ENCODE measurements at regions not wholly inside any gene's neighbourhood (a gene's known extent, or its start where the extent isn't known, plus 50 kb on each side); places are given as distances from the start of the nearest gene placed in this dataset.

GRCh38 chr18:54100920-54101470 is 123.5 kb downstream of the MBD2 start:
- Histone ChIP-seq H3K27ac (ENCODE audit: low read depth, low read length) (no peak overlapping the region), H3K36me3 (ENCODE audit: control insufficient read depth, insufficient read depth, low read length) (no peaks in the 10 kb centered on the region), H3K4me1 (ENCODE audit: control insufficient read depth, insufficient read depth, low read length) (no peaks in the 10 kb centered on the region), H3K9me3 (ENCODE audit: control insufficient read depth, insufficient read depth, low read depth, low read length) (no peaks in the 10 kb centered on the region), H3K4me3 (ENCODE audit: low read depth, low read length) (no peak overlapping the region), H3K9ac (ENCODE audit: low read length) (no peak overlapping the region), H3K27me3 (ENCODE audit: control insufficient read depth, insufficient read depth, low read length) (no peaks in the 10 kb centered on the region)

- Histone ChIP-seq H3K27me3 (ENCODE audit: control insufficient read depth, insufficient read depth, low read length) (no peaks in the 10 kb centered on the region), H3K9ac (ENCODE audit: low read length) (no peak overlapping the region), H3K36me3 (ENCODE audit: control insufficient read depth, insufficient read depth, low read length) (no peaks in the 10 kb centered on the region), H3K9me3 (ENCODE audit: control insufficient read depth, insufficient read depth, low read depth, low read length) (no peaks in the 10 kb centered on the region), H3K27ac (ENCODE audit: low read depth, low read length) (no peak overlapping the region), H3K4me3 (ENCODE audit: low read depth, low read length) (no peak overlapping the region), H3K4me1 (ENCODE audit: control insufficient read depth, insufficient read depth, low read length) (no peaks in the 10 kb centered on the region)
Observed at GRCh38 chr18:54100466-54100865, 124.0 kb downstream of the MBD2 start.

GRCh38 chr18:54094474-54094873 is 130.0 kb downstream of the MBD2 start:
- Histone ChIP-seq H3K27me3 (ENCODE audit: control insufficient read depth, insufficient read depth, low read length) (no peaks in the 10 kb centered on the region), H3K4me1 (ENCODE audit: control insufficient read depth, insufficient read depth, low read length) (no peaks in the 10 kb centered on the region), H3K9me3 (ENCODE audit: control insufficient read depth, insufficient read depth, low read depth, low read length) (no peaks in the 10 kb centered on the region), H3K36me3 (ENCODE audit: control insufficient read depth, insufficient read depth, low read length) (no peaks in the 10 kb centered on the region), H3K27ac (ENCODE audit: low read depth, low read length) (no peak overlapping the region), H3K4me3 (ENCODE audit: low read depth, low read length) (no peak overlapping the region), H3K9ac (ENCODE audit: low read length) (no peak overlapping the region)

- no peaks in the 10 kb centered on the region for H3K9me3 ChIP-seq (ENCODE audit: control insufficient read depth, insufficient read depth, low read depth, low read length)
- no peaks in the 10 kb centered on the region for H3K36me3 ChIP-seq (ENCODE audit: control insufficient read depth, insufficient read depth, low read length)
- H3K4me3 ChIP-seq (ENCODE audit: low read depth, low read length) = no peak overlapping the region
- no peaks in the 10 kb centered on the region for H3K27me3 ChIP-seq (ENCODE audit: control insufficient read depth, insufficient read depth, low read length)
- H3K9ac ChIP-seq (ENCODE audit: low read length) = no peak overlapping the region
- H3K4me1 ChIP-seq (ENCODE audit: control insufficient read depth, insufficient read depth, low read length) = no peaks in the 10 kb centered on the region
- no peak overlapping the region for H3K27ac ChIP-seq (ENCODE audit: low read depth, low read length)
Observed at GRCh38 chr18:54090856-54091255, 133.6 kb downstream of the MBD2 start.

GRCh38 chr18:54089749-54090459 is 134.6 kb downstream of the MBD2 start:
- Histone ChIP-seq H3K27me3 (ENCODE audit: control insufficient read depth, insufficient read depth, low read length) (no peaks in the 10 kb centered on the region), H3K9ac (ENCODE audit: low read length) (no peak overlapping the region), H3K4me3 (ENCODE audit: low read depth, low read length) (no peak overlapping the region)

GRCh38 chr18:54086863-54087262 is 137.6 kb downstream of the MBD2 start:
- Histone ChIP-seq H3K36me3 (ENCODE audit: control insufficient read depth, insufficient read depth, low read length) (no peaks in the 10 kb centered on the region), H3K27me3 (ENCODE audit: control insufficient read depth, insufficient read depth, low read length) (no peaks in the 10 kb centered on the region), H3K27ac (ENCODE audit: low read depth, low read length) (no peak overlapping the region), H3K9ac (ENCODE audit: low read length) (no peak overlapping the region), H3K4me1 (ENCODE audit: control insufficient read depth, insufficient read depth, low read length) (no peaks in the 10 kb centered on the region), H3K4me3 (ENCODE audit: low read depth, low read length) (no peak overlapping the region), H3K9me3 (ENCODE audit: control insufficient read depth, insufficient read depth, low read depth, low read length) (peaks cover 17% of the 10 kb centered on the region)

More at GRCh38 chr18:54089749-54090459, 134.6 kb downstream of the MBD2 start:
- Histone ChIP-seq H3K4me1 (ENCODE audit: control insufficient read depth, insufficient read depth, low read length) (no peaks in the 10 kb centered on the region), H3K9me3 (ENCODE audit: control insufficient read depth, insufficient read depth, low read depth, low read length) (no peaks in the 10 kb centered on the region), H3K36me3 (ENCODE audit: control insufficient read depth, insufficient read depth, low read length) (no peaks in the 10 kb centered on the region), H3K27ac (ENCODE audit: low read depth, low read length) (no peak overlapping the region)

GRCh38 chr18:54086046-54086802 is 138.2 kb downstream of the MBD2 start:
- Histone ChIP-seq H3K27me3 (ENCODE audit: control insufficient read depth, insufficient read depth, low read length) (no peaks in the 10 kb centered on the region), H3K4me1 (ENCODE audit: control insufficient read depth, insufficient read depth, low read length) (no peaks in the 10 kb centered on the region), H3K9ac (ENCODE audit: low read length) (no peak overlapping the region), H3K36me3 (ENCODE audit: control insufficient read depth, insufficient read depth, low read length) (no peaks in the 10 kb centered on the region), H3K27ac (ENCODE audit: low read depth, low read length) (no peak overlapping the region), H3K9me3 (ENCODE audit: control insufficient read depth, insufficient read depth, low read depth, low read length) (peaks cover 17% of the 10 kb centered on the region), H3K4me3 (ENCODE audit: low read depth, low read length) (no peak overlapping the region)

GRCh38 chr18:54080858-54081257 is 143.6 kb downstream of the MBD2 start:
- no peak overlapping the region for H3K27ac ChIP-seq (ENCODE audit: low read depth, low read length)
- peaks cover 17% of the 10 kb centered on the region for H3K9me3 ChIP-seq (ENCODE audit: control insufficient read depth, insufficient read depth, low read depth, low read length)
- H3K27me3 ChIP-seq (ENCODE audit: control insufficient read depth, insufficient read depth, low read length) = no peaks in the 10 kb centered on the region
- H3K9ac ChIP-seq (ENCODE audit: low read length) = no peak overlapping the region
- no peaks in the 10 kb centered on the region for H3K36me3 ChIP-seq (ENCODE audit: control insufficient read depth, insufficient read depth, low read length)
- H3K4me3 ChIP-seq (ENCODE audit: low read depth, low read length) = no peak overlapping the region
- H3K4me1 ChIP-seq (ENCODE audit: control insufficient read depth, insufficient read depth, low read length) = no peaks in the 10 kb centered on the region

- Histone ChIP-seq H3K27me3 (ENCODE audit: control insufficient read depth, insufficient read depth, low read length) (no peaks in the 10 kb centered on the region), H3K4me1 (ENCODE audit: control insufficient read depth, insufficient read depth, low read length) (no peaks in the 10 kb centered on the region), H3K9me3 (ENCODE audit: control insufficient read depth, insufficient read depth, low read depth, low read length) (no peaks in the 10 kb centered on the region), H3K36me3 (ENCODE audit: control insufficient read depth, insufficient read depth, low read length) (no peaks in the 10 kb centered on the region), H3K9ac (ENCODE audit: low read length) (no peak overlapping the region), H3K4me3 (ENCODE audit: low read depth, low read length) (no peak overlapping the region), H3K27ac (ENCODE audit: low read depth, low read length) (no peak overlapping the region)
Observed at GRCh38 chr18:54076166-54076565, 148.3 kb downstream of the MBD2 start.

GRCh38 chr18:54075689-54076088 is 148.8 kb downstream of the MBD2 start:
- Histone ChIP-seq H3K27ac (ENCODE audit: low read depth, low read length) (no peak overlapping the region), H3K4me3 (ENCODE audit: low read depth, low read length) (no peak overlapping the region), H3K9me3 (ENCODE audit: control insufficient read depth, insufficient read depth, low read depth, low read length) (no peaks in the 10 kb centered on the region), H3K27me3 (ENCODE audit: control insufficient read depth, insufficient read depth, low read length) (no peaks in the 10 kb centered on the region), H3K4me1 (ENCODE audit: control insufficient read depth, insufficient read depth, low read length) (no peaks in the 10 kb centered on the region), H3K36me3 (ENCODE audit: control insufficient read depth, insufficient read depth, low read length) (no peaks in the 10 kb centered on the region), H3K9ac (ENCODE audit: low read length) (no peak overlapping the region)

GRCh38 chr18:54069729-54070128 is 154.7 kb downstream of the MBD2 start:
- H3K36me3 ChIP-seq (ENCODE audit: control insufficient read depth, insufficient read depth, low read length) = no peaks in the 10 kb centered on the region
- no peaks in the 10 kb centered on the region for H3K9me3 ChIP-seq (ENCODE audit: control insufficient read depth, insufficient read depth, low read depth, low read length)
- H3K4me3 ChIP-seq (ENCODE audit: low read depth, low read length) = no peak overlapping the region
- no peak overlapping the region for H3K27ac ChIP-seq (ENCODE audit: low read depth, low read length)
- no peaks in the 10 kb centered on the region for H3K27me3 ChIP-seq (ENCODE audit: control insufficient read depth, insufficient read depth, low read length)
- H3K4me1 ChIP-seq (ENCODE audit: control insufficient read depth, insufficient read depth, low read length) = peaks cover 11% of the 10 kb centered on the region; the same call in 1 of the 2 replicates
- no peak overlapping the region for H3K9ac ChIP-seq (ENCODE audit: low read length)
